ENCODE measurements at regions not wholly inside any gene's neighbourhood (a gene's known extent, or its start where the extent isn't known, plus 50 kb on each side); places are given as distances from the start of the nearest gene placed in this dataset.

GRCh38 chr2:41949883-41950665 is 97.7 kb upstream of the PKDCC start:
- TF ChIP-seq EZH2 (IDR thresholded peaks at IDR 0.05), result no peak
- TF ChIP-seq EZH2phosphoT487 (IDR thresholded peaks at IDR 0.05), result no peak
- TF ChIP-seq CTCF (IDR thresholded peaks at IDR 0.05), result no peak
- peaks cover 50% of the 10 kb centered on the region for H3F3A ChIP-seq (ENCODE audit: low read depth)
- DNase-seq (ENCODE audit: low spot score), result peak; percentile 22
- no peak overlapping the region for H3K4me3 Mint-ChIP-seq
- H3K9me3 Mint-ChIP-seq, result no peaks in the 10 kb centered on the region
- peaks cover 54% of the 10 kb centered on the region for H3K4me1 ChIP-seq
- peak overlapping the region; percentile 74 for H3K4me2 ChIP-seq
- H3K27me3 ChIP-seq, result no peaks in the 10 kb centered on the region
- H3K4me3 ChIP-seq, result no peak overlapping the region
- H3K9me3 ChIP-seq (ENCODE audit: low read depth), result no peaks in the 10 kb centered on the region
- peaks cover 59% of the 10 kb centered on the region for H3K4me1 Mint-ChIP-seq
- no peak overlapping the region for H3K27ac ChIP-seq
- peaks cover 26% of the 10 kb centered on the region for H3K27me3 Mint-ChIP-seq (ENCODE audit: insufficient read depth, low read depth)
- no peak overlapping the region for H2AFZ ChIP-seq (replicated peaks)
- no peak overlapping the region for H3K9ac ChIP-seq
- H4K20me1 ChIP-seq (ENCODE audit: low read depth), result peaks cover 11% of the 10 kb centered on the region
- H3K36me3 Mint-ChIP-seq, result no peaks in the 10 kb centered on the region
- H3K27ac Mint-ChIP-seq, result no peak overlapping the region
- no peaks in the 10 kb centered on the region for H3K79me2 ChIP-seq (ENCODE audit: low read depth)
- no peaks in the 10 kb centered on the region for H3K36me3 ChIP-seq

GRCh38 chr2:41950666-41950960 is 97.2 kb upstream of the PKDCC start:
- Histone ChIP-seq H3K27ac (no peak overlapping the region), H3K79me2 (ENCODE audit: low read depth) (no peaks in the 10 kb centered on the region), H3K9ac (no peak overlapping the region), H3K36me3 (no peaks in the 10 kb centered on the region), H3K9me3 (ENCODE audit: low read depth) (no peaks in the 10 kb centered on the region), H3F3A (ENCODE audit: low read depth) (peaks cover 50% of the 10 kb centered on the region), H3K4me1 (peaks cover 54% of the 10 kb centered on the region), H3K27me3 (no peaks in the 10 kb centered on the region), H3K4me3 (no peak overlapping the region), H2AFZ (replicated peaks) (no peak overlapping the region), H4K20me1 (ENCODE audit: low read depth) (peaks cover 11% of the 10 kb centered on the region), H3K4me2 (peak overlapping the region; percentile 50)
- Mint-ChIP-seq H3K27ac (no peak overlapping the region), H3K4me1 (peaks cover 62% of the 10 kb centered on the region), H3K4me3 (no peak overlapping the region), H3K27me3 (ENCODE audit: insufficient read depth, low read depth) (peaks cover 26% of the 10 kb centered on the region), H3K36me3 (no peaks in the 10 kb centered on the region), H3K9me3 (no peaks in the 10 kb centered on the region)
- peak; percentile 34 for DNase-seq (ENCODE audit: low spot score)
- no peak for TF ChIP-seq EZH2 (IDR thresholded peaks at IDR 0.05)
- no peak for TF ChIP-seq EZH2phosphoT487 (IDR thresholded peaks at IDR 0.05)
- TF ChIP-seq CTCF (IDR thresholded peaks at IDR 0.05), result no peak

GRCh38 chr2:41954304-41955291 is 93.2 kb upstream of the PKDCC start:
- H3K27me3 ChIP-seq, result no peaks in the 10 kb centered on the region

More at GRCh38 chr2:41954304-41955291, 93.2 kb upstream of the PKDCC start:
- H3K4me3 Mint-ChIP-seq, result peak overlapping the region; percentile 59
- Histone ChIP-seq H3K9me3 (ENCODE audit: low read depth) (no peaks in the 10 kb centered on the region), H3K4me3 (no peak overlapping the region), H3F3A (ENCODE audit: low read depth) (peaks cover 14% of the 10 kb centered on the region), H2AFZ (replicated peaks) (no peak overlapping the region), H3K9ac (no peak overlapping the region), H3K4me1 (peaks cover 27% of the 10 kb centered on the region), H3K79me2 (ENCODE audit: low read depth) (no peaks in the 10 kb centered on the region), H3K27ac (no peak overlapping the region), H4K20me1 (ENCODE audit: low read depth) (no peaks in the 10 kb centered on the region), H3K4me2 (no peak overlapping the region), H3K36me3 (no peaks in the 10 kb centered on the region)
- TF ChIP-seq EZH2 (IDR thresholded peaks at IDR 0.05) (no peak), EZH2phosphoT487 (IDR thresholded peaks at IDR 0.05) (no peak), CTCF (IDR thresholded peaks at IDR 0.05) (no peak)
- peaks cover 15% of the 10 kb centered on the region for H3K27me3 Mint-ChIP-seq (ENCODE audit: insufficient read depth, low read depth)
- DNase-seq (ENCODE audit: low spot score), result no peak
- H3K9me3 Mint-ChIP-seq, result no peaks in the 10 kb centered on the region
- peak overlapping the region; percentile 69 for H3K27ac Mint-ChIP-seq
- peaks cover 37% of the 10 kb centered on the region for H3K4me1 Mint-ChIP-seq
- no peaks in the 10 kb centered on the region for H3K36me3 Mint-ChIP-seq

Data from neural progenitor cell (in vitro differentiated cells).